Colonic mucosa (tissue), 4 donors: ENCODE measurements at regions not wholly inside any gene's neighbourhood (a gene's known extent, or its start where the extent isn't known, plus 50 kb on each side); places are given as distances from the start of the nearest gene placed in this dataset.

ENCODE experiments used
- DNase-seq: peaks from one replicate; pipeline ENCODE4 v3.0.0-alpha.2; 2020
- H3K27ac ChIP-seq: fragments of 200-600 bp; one replicate; pipeline ENCODE4 v1.8.0; 2021
- H3K27me3 ChIP-seq: fragments of 200-600 bp; one replicate; pipeline ENCODE4 v1.8.0; 2021
- H3K36me3 ChIP-seq: fragments of 200-600 bp; one replicate; pipeline ENCODE4 v1.8.0; 2021
- H3K4me1 ChIP-seq: fragments of 200-600 bp; one replicate; pipeline ENCODE4 v1.8.0; 2021; ENCODE audit warnings: mild to moderate bottlenecking
- H3K4me3 ChIP-seq: fragments of 200-600 bp; one replicate; pipeline ENCODE4 v1.8.0; 2021
- H3K9ac ChIP-seq, 2 donors: one replicate each; pipeline ENCODE4 v1.7.0; 2013; ENCODE audit warnings: control low read depth in 2 of 2, low read depth in 2 of 2, low read length in 2 of 2
- H3K9me3 ChIP-seq: fragments of 200-600 bp; one replicate; pipeline ENCODE4 v1.8.0; 2021
- intact Hi-C: fragments of 100-400 bp; cut with DNase I; formaldehyde crosslinking; loops from one replicate; pipeline ENCODE4 v1.14.1; 2022
- TF ChIP-seq, protein P1 (sequence below): fragments of 200-600 bp; IDR thresholded peaks from one replicate; pipeline ENCODE4 v1.8.0; 2022; ENCODE audit warnings: antibody characterized with exemption, mild to moderate bottlenecking
- donor health status: healthy.
- donor health status: DM: no; HTN: no; CAD: no.
- donor health status: DM: no; HTN: no; CAD: no.

DNA sequence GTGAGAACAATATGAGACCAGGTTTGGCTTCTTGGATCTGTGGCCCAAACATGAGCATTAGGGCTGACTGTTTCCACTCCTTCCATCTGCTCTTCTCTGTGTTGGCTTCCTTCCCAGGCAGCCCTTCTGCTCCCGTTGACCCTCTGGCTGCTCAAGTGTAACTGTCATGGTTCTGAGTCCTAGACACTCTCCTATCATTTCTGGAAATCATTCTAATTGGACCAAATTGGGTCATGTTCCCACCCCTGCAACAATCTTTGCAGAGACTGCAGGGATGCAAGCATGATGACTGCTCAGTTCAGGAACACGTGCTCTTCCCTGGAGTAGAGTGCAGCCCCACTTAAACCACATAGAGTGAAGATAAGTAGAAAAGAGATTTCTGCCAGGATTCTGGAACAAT lies 741.4 kb downstream of the TAF11L14 start:
- H3K27ac ChIP-seq, result no peak overlapping the region
- H3K9me3 ChIP-seq, result no peaks in the 10 kb centered on the region
- H3K4me1 ChIP-seq, result no peaks in the 10 kb centered on the region
- H3K36me3 ChIP-seq, result no peaks in the 10 kb centered on the region
- no peak overlapping the region for H3K9ac ChIP-seq
- no peak for DNase-seq
- H3K4me3 ChIP-seq, result no peak overlapping the region
- H3K27me3 ChIP-seq, result no peaks in the 10 kb centered on the region
- intact Hi-C loops, result no loop called here
- TF ChIP-seq, protein P1, sequence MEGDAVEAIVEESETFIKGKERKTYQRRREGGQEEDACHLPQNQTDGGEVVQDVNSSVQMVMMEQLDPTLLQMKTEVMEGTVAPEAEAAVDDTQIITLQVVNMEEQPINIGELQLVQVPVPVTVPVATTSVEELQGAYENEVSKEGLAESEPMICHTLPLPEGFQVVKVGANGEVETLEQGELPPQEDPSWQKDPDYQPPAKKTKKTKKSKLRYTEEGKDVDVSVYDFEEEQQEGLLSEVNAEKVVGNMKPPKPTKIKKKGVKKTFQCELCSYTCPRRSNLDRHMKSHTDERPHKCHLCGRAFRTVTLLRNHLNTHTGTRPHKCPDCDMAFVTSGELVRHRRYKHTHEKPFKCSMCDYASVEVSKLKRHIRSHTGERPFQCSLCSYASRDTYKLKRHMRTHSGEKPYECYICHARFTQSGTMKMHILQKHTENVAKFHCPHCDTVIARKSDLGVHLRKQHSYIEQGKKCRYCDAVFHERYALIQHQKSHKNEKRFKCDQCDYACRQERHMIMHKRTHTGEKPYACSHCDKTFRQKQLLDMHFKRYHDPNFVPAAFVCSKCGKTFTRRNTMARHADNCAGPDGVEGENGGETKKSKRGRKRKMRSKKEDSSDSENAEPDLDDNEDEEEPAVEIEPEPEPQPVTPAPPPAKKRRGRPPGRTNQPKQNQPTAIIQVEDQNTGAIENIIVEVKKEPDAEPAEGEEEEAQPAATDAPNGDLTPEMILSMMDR, result no peak

DNA sequence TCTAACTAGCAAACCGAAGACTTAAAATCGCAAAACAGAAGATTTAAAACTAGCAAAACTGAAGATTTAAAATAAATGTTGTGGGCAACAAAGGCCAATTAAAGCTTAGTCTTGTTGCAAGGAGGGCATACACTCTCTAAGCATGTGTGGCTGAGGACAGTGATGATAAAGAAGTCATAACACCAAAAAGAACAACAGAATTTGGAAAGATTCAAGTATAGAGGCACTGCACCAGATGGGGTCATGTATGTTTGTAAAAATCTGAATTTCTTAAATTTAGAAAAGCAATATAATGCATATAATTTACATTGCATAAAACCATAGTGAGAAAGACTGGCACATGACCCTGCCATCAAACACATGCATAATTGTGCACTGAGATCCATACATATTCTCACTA lies 743.8 kb downstream of the TAF11L14 start:
- H3K4me3 ChIP-seq, result no peak overlapping the region
- no peak for DNase-seq
- TF ChIP-seq, protein P1, result no peak
- intact Hi-C loops, result no loop called here
- no peaks in the 10 kb centered on the region for H3K9me3 ChIP-seq
- no peaks in the 10 kb centered on the region for H3K27me3 ChIP-seq
- no peak overlapping the region for H3K9ac ChIP-seq
- H3K36me3 ChIP-seq, result no peaks in the 10 kb centered on the region
- no peak overlapping the region for H3K27ac ChIP-seq
- H3K4me1 ChIP-seq, result no peaks in the 10 kb centered on the region

DNA sequence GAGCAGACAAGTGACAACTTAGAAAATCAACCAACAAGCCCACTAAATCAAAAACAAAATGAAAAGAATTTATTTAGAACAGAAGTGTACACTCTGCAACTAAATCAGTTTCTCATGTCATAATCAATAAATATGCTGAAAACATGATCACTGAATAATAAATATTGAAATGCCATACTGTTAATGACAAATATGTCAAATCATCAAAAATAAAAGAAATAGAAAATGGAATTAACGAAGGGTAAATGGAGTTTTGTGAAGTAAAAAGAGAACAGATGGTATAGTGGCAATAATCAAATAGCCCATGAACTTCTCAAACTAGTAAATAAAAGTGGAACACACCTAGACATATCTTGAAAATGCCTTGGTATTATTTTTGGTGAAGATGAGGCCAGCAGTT lies 744.9 kb downstream of the TAF11L14 start:
- Histone ChIP-seq H3K27ac (no peak overlapping the region), H3K36me3 (no peaks in the 10 kb centered on the region), H3K9ac (no peak overlapping the region), H3K9me3 (no peaks in the 10 kb centered on the region), H3K4me1 (no peaks in the 10 kb centered on the region), H3K4me3 (no peak overlapping the region), H3K27me3 (no peaks in the 10 kb centered on the region)
- TF ChIP-seq, protein P1, result no peak
- DNase-seq, result no peak
- intact Hi-C loops, result no loop called here

DNA sequence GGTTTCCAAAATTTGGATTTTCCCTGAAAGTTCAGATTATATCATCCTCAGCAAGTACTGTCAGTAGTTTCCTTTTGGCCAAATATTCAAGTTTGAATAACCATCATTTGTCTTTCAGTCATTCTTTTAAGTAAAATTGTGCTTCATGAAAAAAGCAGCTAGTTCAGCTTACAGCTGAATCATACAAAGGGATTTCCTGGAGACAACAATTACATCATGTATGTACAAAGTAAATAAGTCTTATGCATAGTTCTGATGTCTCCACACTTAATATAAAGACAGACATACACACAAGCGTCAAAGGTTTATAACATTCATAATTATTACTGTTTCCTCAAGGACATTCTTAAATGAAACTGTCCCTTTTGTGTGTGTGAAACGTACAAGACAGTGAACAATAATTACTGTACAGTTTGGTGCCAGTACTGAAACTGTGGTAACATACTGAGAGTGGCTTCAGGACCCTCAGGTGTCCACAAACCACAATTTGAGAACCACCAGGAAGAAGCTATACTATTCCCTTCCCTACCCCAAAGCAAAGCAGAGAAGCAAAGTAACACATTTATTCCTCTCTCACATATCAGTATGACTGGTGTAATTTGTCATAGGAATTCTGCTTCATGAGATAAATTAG lies 746.6 kb downstream of the TAF11L14 start:
- Histone ChIP-seq H3K4me1 (no peaks in the 10 kb centered on the region), H3K9me3 (no peaks in the 10 kb centered on the region), H3K4me3 (no peak overlapping the region), H3K9ac (no peak overlapping the region), H3K27ac (no peak overlapping the region), H3K36me3 (no peaks in the 10 kb centered on the region), H3K27me3 (no peaks in the 10 kb centered on the region)
- intact Hi-C loops, result no loop called here
- DNase-seq, result no peak
- TF ChIP-seq, protein P1, result no peak

DNA sequence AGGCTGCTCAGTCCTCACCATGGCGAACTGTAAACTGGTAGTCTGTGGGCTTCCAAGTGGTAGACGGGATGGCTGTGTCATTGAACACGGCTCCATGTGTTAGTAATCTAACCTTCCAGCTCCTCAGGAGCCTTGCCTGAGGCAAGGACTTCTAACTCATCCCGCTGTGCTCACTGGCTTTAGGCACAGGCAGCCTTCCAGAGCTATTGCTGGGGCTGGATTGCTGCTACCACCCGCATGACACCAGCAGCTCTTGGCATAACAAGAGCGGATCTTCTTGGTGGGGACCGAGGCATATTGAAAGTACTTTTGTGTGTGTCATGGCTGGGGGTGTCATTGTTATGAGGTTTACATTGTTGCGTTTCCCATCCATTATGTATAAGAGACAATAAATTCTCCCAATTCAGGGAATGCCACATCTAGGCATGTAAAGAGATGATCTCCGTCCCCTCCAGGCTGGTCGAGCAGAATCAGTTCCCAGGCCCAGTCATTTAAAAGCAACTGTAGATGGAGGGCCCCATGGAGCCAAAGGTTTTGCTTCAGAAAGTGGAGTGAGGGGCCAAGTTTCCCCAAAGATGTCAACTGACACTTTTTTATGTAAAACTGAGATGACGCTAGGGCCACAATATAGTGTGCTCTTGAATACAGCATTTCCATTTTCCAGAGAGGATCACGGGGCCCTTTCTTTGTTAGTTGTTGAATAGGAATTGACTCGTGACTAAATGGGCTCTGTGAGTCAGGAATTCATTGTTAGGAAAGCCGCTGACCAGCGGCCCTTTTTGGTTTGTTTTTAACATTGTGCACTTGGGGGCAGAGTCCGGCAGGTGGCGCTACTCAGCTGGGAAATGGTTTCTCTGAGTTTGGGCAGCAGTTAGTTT lies 759.5 kb downstream of the TAF11L14 start:
- TF ChIP-seq, protein P1, result peak; percentile 74
- intact Hi-C loops, result loop anchor here (2.0 kb wide), 1 partner anchor 305 kb away; no protein-coding TSS in a partner anchor
- H3K9ac ChIP-seq, result no peak overlapping the region
- no peak overlapping the region for H3K4me3 ChIP-seq
- no peaks in the 10 kb centered on the region for H3K9me3 ChIP-seq
- peak; percentile 49 for DNase-seq
- no peaks in the 10 kb centered on the region for H3K36me3 ChIP-seq
- no peaks in the 10 kb centered on the region for H3K4me1 ChIP-seq
- H3K27ac ChIP-seq, result no peak overlapping the region
- no peaks in the 10 kb centered on the region for H3K27me3 ChIP-seq
